H9 (cell line): ENCODE measurements at regions not wholly inside any gene's neighbourhood (a gene's known extent, or its start where the extent isn't known, plus 50 kb on each side); places are given as distances from the start of the nearest gene placed in this dataset.

Source experiments
- DNase-seq: peaks from one replicate; pipeline ENCODE4 v3.0.0-alpha.2; 2017
- H2AFZ ChIP-seq: one replicate; pipeline ENCODE4 v1.6.1; 2013; ENCODE audit warnings: mild to moderate bottlenecking, low read length, control low read depth, moderate library complexity
- H2AK5ac ChIP-seq: 2 replicates; pipeline ENCODE4 v1.6.1; 2013; ENCODE audit warnings: low read length, control low read depth, mixed read lengths; ENCODE audit not compliant: insufficient read length
- H2BK120ac ChIP-seq: one replicate; pipeline ENCODE4 v1.6.1; 2013; ENCODE audit warnings: low read depth, mild to moderate bottlenecking, low read length, control low read depth, inconsistent platforms; ENCODE audit not compliant: poor library complexity, severe bottlenecking
- H2BK12ac ChIP-seq: 2 replicates; pipeline ENCODE4 v1.6.1; 2013; ENCODE audit warnings: low read length, control low read depth, mixed read lengths, low read depth; ENCODE audit not compliant: insufficient read length
- H2BK15ac ChIP-seq: 2 replicates; pipeline ENCODE4 v1.6.1; 2013; ENCODE audit warnings: low read depth, low read length, control low read depth
- H2BK20ac ChIP-seq: one replicate; pipeline ENCODE4 v1.6.1; 2013; ENCODE audit warnings: low read depth, mild to moderate bottlenecking, low read length, control low read depth, inconsistent platforms; ENCODE audit not compliant: poor library complexity, severe bottlenecking
- H2BK5ac ChIP-seq: 2 replicates; pipeline ENCODE4 v1.6.1; 2013; ENCODE audit warnings: low read length, control low read depth, mixed read lengths; ENCODE audit not compliant: insufficient read length
- H3K14ac ChIP-seq: 2 replicates; pipeline ENCODE4 v1.6.1; 2013; ENCODE audit warnings: low read length, control low read depth; ENCODE audit not compliant: insufficient read depth
- H3K18ac ChIP-seq: 2 replicates; pipeline ENCODE4 v1.6.1; 2013; ENCODE audit warnings: low read depth, mild to moderate bottlenecking, mixed read lengths, low read length, control low read depth; ENCODE audit not compliant: insufficient read length
- H3K23ac ChIP-seq: 2 replicates; pipeline ENCODE4 v1.6.1; 2013; ENCODE audit warnings: low read length, control low read depth, mixed read lengths, low read depth; ENCODE audit not compliant: insufficient read length
- H3K23me2 ChIP-seq: 2 replicates; pipeline ENCODE4 v1.6.1; 2013; ENCODE audit warnings: low read depth, mild to moderate bottlenecking, mixed read lengths, low read length, control low read depth; ENCODE audit not compliant: insufficient read length, poor library complexity, severe bottlenecking
- H3K27ac ChIP-seq: 2 replicates; pipeline ENCODE4 v1.5.1; 2013; ENCODE audit warnings: low read length, control low read depth, mixed read lengths, low read depth; ENCODE audit not compliant: insufficient read length
- H3K27me3 ChIP-seq: 2 replicates; pipeline ENCODE4 v1.6.1; 2013; ENCODE audit warnings: low read length, control low read depth, inconsistent platforms; ENCODE audit not compliant: insufficient read depth
- H3K4ac ChIP-seq: 2 replicates; pipeline ENCODE4 v1.6.1; 2013; ENCODE audit warnings: low read depth, mild to moderate bottlenecking, control low read depth, inconsistent platforms, low read length, moderate library complexity
- H3K4me1 ChIP-seq: 2 replicates; pipeline ENCODE4 v1.6.1; 2013; ENCODE audit warnings: low read length, control low read depth, inconsistent platforms; ENCODE audit not compliant: insufficient read depth
- H3K4me2 ChIP-seq: 2 replicates; pipeline ENCODE4 v1.6.1; 2013; ENCODE audit warnings: low read length, control low read depth, mixed read lengths; ENCODE audit not compliant: insufficient read length, insufficient read depth
- H3K56ac ChIP-seq: 2 replicates; pipeline ENCODE4 v1.6.1; 2013; ENCODE audit warnings: low read depth, mild to moderate bottlenecking, mixed read lengths, low read length, control low read depth; ENCODE audit not compliant: insufficient read length
- H3K79me1 ChIP-seq: 2 replicates; pipeline ENCODE4 v1.6.1; 2013; ENCODE audit warnings: low read depth, mild to moderate bottlenecking, moderate library complexity, low read length, control low read depth, inconsistent platforms; ENCODE audit not compliant: insufficient read depth, poor library complexity, severe bottlenecking
- H3K79me2 ChIP-seq: 2 replicates; pipeline ENCODE4 v1.6.1; 2013; ENCODE audit warnings: low read length, control low read depth, inconsistent platforms; ENCODE audit not compliant: insufficient read depth
- H3K9ac ChIP-seq: 2 replicates; pipeline ENCODE4 v1.6.1; 2013; ENCODE audit warnings: low read length, control low read depth, mixed read lengths; ENCODE audit not compliant: insufficient read length; ENCODE audit errors: extremely low read depth
- H3K9me3 ChIP-seq: one replicate; pipeline ENCODE4 v1.6.1; 2013; ENCODE audit warnings: low read depth, low read length, inconsistent platforms; ENCODE audit not compliant: control insufficient read depth
- H3T11ph ChIP-seq: one replicate; pipeline ENCODE4 v1.6.1; 2013; ENCODE audit warnings: mild to moderate bottlenecking, low read length, control low read depth, inconsistent platforms
- H4K20me1 ChIP-seq: one replicate; pipeline ENCODE4 v1.6.1; 2013; ENCODE audit not compliant: control insufficient read depth, insufficient read length, insufficient read depth
- H4K5ac ChIP-seq: 2 replicates; pipeline ENCODE4 v1.6.1; 2013; ENCODE audit warnings: low read depth, mild to moderate bottlenecking, mixed read lengths, low read length, control low read depth; ENCODE audit not compliant: insufficient read length
- H4K8ac ChIP-seq: replicated peaks from 2 replicates; pipeline ENCODE4 v1.6.1; 2013; ENCODE audit warnings: low read length, control low read depth, mixed read lengths, low read depth; ENCODE audit not compliant: insufficient read length
- H4K91ac ChIP-seq: 2 replicates; pipeline ENCODE4 v1.6.1; 2013; ENCODE audit warnings: low read depth, mild to moderate bottlenecking, moderate library complexity, mixed read lengths, low read length, control low read depth; ENCODE audit not compliant: insufficient read length
- H3K27ac Mint-ChIP-seq, 3 experiments: 2 replicates in 2 of 3; 3 replicates in 1 of 3; pipeline ENCODE4 v1.8.0; 2020 to 2021; ENCODE audit warnings: mixed read lengths in 3 of 3, mild to moderate bottlenecking in 1 of 3, moderate library complexity in 1 of 3
- H3K27me3 Mint-ChIP-seq: 2 replicates; pipeline ENCODE4 v1.8.0; 2021; ENCODE audit warnings: low read depth, mild to moderate bottlenecking, moderate library complexity, mixed read lengths
- H3K36me3 Mint-ChIP-seq, 3 experiments: 2 replicates in 2 of 3; 3 replicates in 1 of 3; pipeline ENCODE4 v1.8.0; 2020 to 2021; ENCODE audit warnings: low read depth in 3 of 3, mixed read lengths in 3 of 3; ENCODE audit not compliant: insufficient read depth in 1 of 3
- H3K4me1 Mint-ChIP-seq, 2 experiments: 2 replicates each; pipeline ENCODE4 v1.8.0; 2020; ENCODE audit warnings: mixed read lengths in 2 of 2
- H3K4me3 Mint-ChIP-seq, 2 experiments: 2 replicates in 1 of 2; 3 replicates in 1 of 2; pipeline ENCODE4 v1.8.0; 2020 to 2021; ENCODE audit warnings: mild to moderate bottlenecking in 2 of 2, mixed read lengths in 2 of 2, moderate library complexity in 1 of 2
- H3K9me3 Mint-ChIP-seq, 2 experiments: 2 replicates in 1 of 2; 3 replicates in 1 of 2; pipeline ENCODE4 v1.8.0; 2020; ENCODE audit warnings: mild to moderate bottlenecking in 2 of 2, mixed read lengths in 2 of 2, moderate library complexity in 1 of 2
- CTCF ChIP-seq: fragments of 200-600 bp; sonication (generic); conservative IDR thresholded peaks from 3 replicates; pipeline ENCODE4 v1.8.0; 2021; ENCODE audit warnings: antibody characterized with exemption, mild to moderate bottlenecking
- WGBS: extraction: QIAGEN DNeasy Blood & Tissue Kit; methylation state at CpG from one replicate; pipeline ENCODE4 v1.1.7; 2013; ENCODE audit warnings: missing lambda C conversion rate, low lambda C conversion rate, mixed read lengths; ENCODE audit not compliant: insufficient read length; ENCODE audit errors: extremely low coverage; 5-methylcytosine and 5-hydroxymethylcytosine counted together

- WGBS = no CpG with 5 or more reads among the region's 9 CpGs
- peaks cover 8 to 9% of the 10 kb centered on the region in 2 experiments; a peak in 4 of 5 replicates for H3K9me3 Mint-ChIP-seq
- no peak overlapping the region for H3K23ac ChIP-seq
Measured at GRCh38 chr2:129233166-129233565, 746.3 kb upstream of the RAB6C start.

More at GRCh38 chr2:129233166-129233565, 746.3 kb upstream of the RAB6C start:
- H2AFZ ChIP-seq = no peak overlapping the region
- H3K4me3 Mint-ChIP-seq = no peak overlapping the region
- no peaks in the 10 kb centered on the region for H3K9me3 ChIP-seq
- H4K5ac ChIP-seq = no peak overlapping the region
- no peak overlapping the region for H3K27ac Mint-ChIP-seq
- H3K18ac ChIP-seq = no peak overlapping the region
- H3K23me2 ChIP-seq = no peaks in the 10 kb centered on the region
- H4K20me1 ChIP-seq = no peaks in the 10 kb centered on the region
- no peak overlapping the region for H3K56ac ChIP-seq
- H3K4me2 ChIP-seq = no peak overlapping the region
- H3K4me1 ChIP-seq = no peaks in the 10 kb centered on the region
- no peak overlapping the region for H3K9ac ChIP-seq
- no peak overlapping the region for H3T11ph ChIP-seq
- H2BK5ac ChIP-seq = no peak overlapping the region
- no peak overlapping the region for H4K8ac ChIP-seq
- no peaks in the 10 kb centered on the region for H3K27me3 ChIP-seq
- H3K4me1 Mint-ChIP-seq = no peaks in the 10 kb centered on the region
- H2BK15ac ChIP-seq = no peak overlapping the region
- 0 out of 7 replicates have a peak, but pooled peaks cover 0 to 4% (median 0%) of the 10 kb centered on the region in 3 experiments for H3K36me3 Mint-ChIP-seq
- no peaks in the 10 kb centered on the region for H3K79me2 ChIP-seq
- H4K91ac ChIP-seq = no peak overlapping the region
- H2BK20ac ChIP-seq = no peak overlapping the region
- H2BK120ac ChIP-seq = no peak overlapping the region
- no peak overlapping the region for H2BK12ac ChIP-seq
- no peak overlapping the region for H3K4ac ChIP-seq
- H3K27me3 Mint-ChIP-seq = peaks cover 1% of the 10 kb centered on the region; the same call in 1 of the 2 replicates
- no peak overlapping the region for H2AK5ac ChIP-seq
- no peak for TF ChIP-seq CTCF
- H3K14ac ChIP-seq = no peak overlapping the region
- no peak overlapping the region for H3K27ac ChIP-seq
- no peak for DNase-seq
- H3K79me1 ChIP-seq = no peaks in the 10 kb centered on the region
